HG02870 (cell line): ENCODE measurements at regions not wholly inside any gene's neighbourhood (a gene's known extent, or its start where the extent isn't known, plus 50 kb on each side); places are given as distances from the start of the nearest gene placed in this dataset.

Source experiments
- ATAC-seq: cut with Tn5 transposase; IDR thresholded peaks from one replicate; pipeline ENCODE4 v1.9.1; 2021; ENCODE audit warnings: mild to moderate bottlenecking, moderate library complexity; ENCODE audit not compliant: unreplicated experiment

- ATAC-seq = no peak
These were observed 72.3 kb upstream of the TMCC3 start for GRCh38 chr12:94722664-94723063.

- ATAC-seq = peak; percentile 91
These were observed 70.8 kb upstream of the TMCC3 start for GRCh38 chr12:94721173-94721572.

GRCh38 chr12:94718114-94718513, 67.8 kb upstream of the TMCC3 start:
- ATAC-seq = no peak

GRCh38 chr12:94717656-94718055, 67.3 kb upstream of the TMCC3 start:
- ATAC-seq = no peak

- ATAC-seq = no peak
These were observed 66.8 kb upstream of the TMCC3 start for GRCh38 chr12:94717108-94717507.

GRCh38 chr12:94716339-94716738, 66.0 kb upstream of the TMCC3 start:
- ATAC-seq = no peak

- no peak for ATAC-seq
These were observed 64.2 kb upstream of the TMCC3 start for GRCh38 chr12:94714378-94715114.

GRCh38 chr12:94712815-94713515, 62.6 kb upstream of the TMCC3 start:
- no peak for ATAC-seq

- no peak for ATAC-seq
These were observed 60.6 kb upstream of the TMCC3 start for GRCh38 chr12:94710933-94711332.

GRCh38 chr12:94707892-94708291, 57.5 kb upstream of the TMCC3 start:
- no peak for ATAC-seq

GRCh38 chr12:94707036-94707435, 56.7 kb upstream of the TMCC3 start:
- no peak for ATAC-seq

GRCh38 chr12:94706250-94706661, 55.9 kb upstream of the TMCC3 start:
- ATAC-seq = peak; percentile 87

GRCh38 chr12:94705676-94706075, 55.3 kb upstream of the TMCC3 start:
- no peak for ATAC-seq

GRCh38 chr12:94704452-94705306, 54.3 kb upstream of the TMCC3 start:
- ATAC-seq = no peak

- ATAC-seq = no peak
These were observed 52.3 kb upstream of the TMCC3 start for GRCh38 chr12:94702696-94703095.

GRCh38 chr12:94701711-94702110, 51.4 kb upstream of the TMCC3 start:
- no peak for ATAC-seq

- ATAC-seq = no peak
These were observed 50.3 kb upstream of the TMCC3 start for GRCh38 chr12:94700662-94701061.
